ENCODE measurements at regions not wholly inside any gene's neighbourhood (a gene's known extent, or its start where the extent isn't known, plus 50 kb on each side); places are given as distances from the start of the nearest gene placed in this dataset.

DNA sequence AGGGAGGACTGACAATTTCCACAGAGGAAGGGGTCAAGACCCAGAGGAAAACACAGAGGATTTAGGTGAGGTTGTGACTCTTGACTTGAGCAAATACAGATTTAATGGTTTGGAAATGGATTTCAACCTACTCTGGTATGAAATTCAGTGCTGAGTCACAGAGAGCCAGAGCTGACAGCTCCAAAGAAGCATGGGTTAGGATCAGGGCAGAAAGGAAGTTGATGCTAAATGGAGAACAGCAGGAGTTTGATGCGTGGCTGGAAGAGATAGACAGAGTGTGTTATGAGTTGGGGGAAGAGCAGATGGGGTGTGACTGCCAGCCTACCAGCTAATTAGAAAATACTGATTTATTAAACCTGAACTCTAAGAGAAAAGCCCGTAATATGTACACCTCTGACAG, 272.6 kb downstream of the FOXG1 start:
- peak; percentile 30 for DNase-seq (ENCODE audit: low read depth)
- no peak overlapping the region for H3K9ac ChIP-seq (ENCODE audit: low read length)
- peaks cover 12% of the 10 kb centered on the region for H3K4me1 ChIP-seq (ENCODE audit: control insufficient read depth, insufficient read depth, low read length)
- no peaks in the 10 kb centered on the region for H3K36me3 ChIP-seq (ENCODE audit: control insufficient read depth, insufficient read depth, low read length, severe bottlenecking)
- H3K4me3 ChIP-seq (ENCODE audit: low read length) = no peak overlapping the region
- no peaks in the 10 kb centered on the region for H3K9me3 ChIP-seq (ENCODE audit: control insufficient read depth, low read length)
- no peaks in the 10 kb centered on the region for H3K27me3 ChIP-seq (replicated peaks; ENCODE audit: control insufficient read depth, insufficient read depth, low read length)

DNA sequence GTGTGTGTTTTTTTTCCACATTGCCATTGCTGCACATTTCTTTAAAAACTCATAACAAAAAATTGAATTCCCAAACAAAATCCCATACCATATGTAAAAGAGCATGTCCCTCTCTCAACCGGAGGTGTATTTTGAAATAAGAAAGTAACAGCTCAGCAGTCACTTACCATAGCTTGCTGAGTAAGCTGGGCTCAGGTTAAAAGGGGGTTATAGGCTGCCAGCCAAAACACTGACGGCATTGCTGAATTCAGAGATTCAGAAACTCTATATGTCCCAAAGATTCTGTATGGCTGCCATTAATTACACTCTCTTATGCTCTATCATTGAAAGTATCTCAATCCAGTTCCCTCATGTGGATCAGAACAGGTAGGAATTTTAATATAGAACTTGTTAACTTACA, 276.0 kb downstream of the FOXG1 start:
- Histone ChIP-seq H3K36me3 (ENCODE audit: control insufficient read depth, insufficient read depth, low read length, severe bottlenecking) (no peaks in the 10 kb centered on the region), H3K4me3 (ENCODE audit: low read length) (no peak overlapping the region), H3K27me3 (replicated peaks; ENCODE audit: control insufficient read depth, insufficient read depth, low read length) (no peaks in the 10 kb centered on the region), H3K9me3 (ENCODE audit: control insufficient read depth, low read length) (no peaks in the 10 kb centered on the region), H3K9ac (ENCODE audit: low read length) (no peak overlapping the region), H3K4me1 (ENCODE audit: control insufficient read depth, insufficient read depth, low read length) (no peaks in the 10 kb centered on the region)
- DNase-seq (ENCODE audit: low read depth) = no peak

DNA sequence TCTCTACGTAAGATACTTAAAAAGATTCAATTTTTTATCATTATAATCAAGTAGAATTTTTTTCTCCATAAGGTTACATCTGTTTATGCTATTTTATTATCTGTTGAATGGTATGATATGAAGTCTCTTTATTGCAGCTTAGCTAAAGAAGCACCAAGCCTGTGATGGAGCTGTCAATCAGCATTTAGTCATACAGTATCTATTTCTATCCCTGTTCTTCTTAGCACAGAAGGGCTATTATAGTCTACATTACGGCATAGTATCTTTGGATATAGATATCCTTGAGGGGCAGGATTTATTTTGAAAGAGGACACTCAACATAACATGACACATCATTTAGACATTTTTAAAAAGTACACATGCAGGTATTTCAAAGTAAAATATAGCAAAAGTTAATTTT, 277.1 kb downstream of the FOXG1 start:
- Histone ChIP-seq H3K36me3 (ENCODE audit: control insufficient read depth, insufficient read depth, low read length, severe bottlenecking) (no peaks in the 10 kb centered on the region), H3K9me3 (ENCODE audit: control insufficient read depth, low read length) (no peaks in the 10 kb centered on the region), H3K4me3 (ENCODE audit: low read length) (no peak overlapping the region), H3K27me3 (replicated peaks; ENCODE audit: control insufficient read depth, insufficient read depth, low read length) (no peaks in the 10 kb centered on the region), H3K4me1 (ENCODE audit: control insufficient read depth, insufficient read depth, low read length) (no peaks in the 10 kb centered on the region), H3K9ac (ENCODE audit: low read length) (no peak overlapping the region)
- no peak for DNase-seq (ENCODE audit: low read depth)

DNA sequence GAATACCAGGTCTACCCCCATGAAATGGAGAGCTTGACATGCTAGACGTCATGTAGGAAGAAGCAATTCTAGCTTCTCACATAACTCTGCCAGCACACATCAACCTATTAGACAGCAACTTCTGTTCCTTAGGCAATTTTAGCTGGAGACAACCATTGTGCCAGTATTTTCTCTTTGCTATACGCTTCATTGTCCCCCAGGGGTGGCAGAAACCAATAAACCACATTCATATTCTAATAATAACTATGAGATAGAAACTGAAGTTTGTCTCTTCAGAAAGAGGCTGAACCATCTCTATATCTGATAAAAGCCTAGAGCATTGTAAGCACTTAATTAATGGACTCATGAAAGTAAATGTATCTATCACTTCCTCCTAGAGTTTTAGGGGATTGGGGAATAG, 278.6 kb downstream of the FOXG1 start:
- H3K27me3 ChIP-seq (replicated peaks; ENCODE audit: control insufficient read depth, insufficient read depth, low read length) = no peaks in the 10 kb centered on the region
- H3K9ac ChIP-seq (ENCODE audit: low read length) = no peak overlapping the region
- peaks cover 4% of the 10 kb centered on the region for H3K9me3 ChIP-seq (ENCODE audit: control insufficient read depth, low read length)
- H3K4me3 ChIP-seq (ENCODE audit: low read length) = no peak overlapping the region
- no peaks in the 10 kb centered on the region for H3K4me1 ChIP-seq (ENCODE audit: control insufficient read depth, insufficient read depth, low read length)
- no peak for DNase-seq (ENCODE audit: low read depth)
- H3K36me3 ChIP-seq (ENCODE audit: control insufficient read depth, insufficient read depth, low read length, severe bottlenecking) = no peaks in the 10 kb centered on the region

DNA sequence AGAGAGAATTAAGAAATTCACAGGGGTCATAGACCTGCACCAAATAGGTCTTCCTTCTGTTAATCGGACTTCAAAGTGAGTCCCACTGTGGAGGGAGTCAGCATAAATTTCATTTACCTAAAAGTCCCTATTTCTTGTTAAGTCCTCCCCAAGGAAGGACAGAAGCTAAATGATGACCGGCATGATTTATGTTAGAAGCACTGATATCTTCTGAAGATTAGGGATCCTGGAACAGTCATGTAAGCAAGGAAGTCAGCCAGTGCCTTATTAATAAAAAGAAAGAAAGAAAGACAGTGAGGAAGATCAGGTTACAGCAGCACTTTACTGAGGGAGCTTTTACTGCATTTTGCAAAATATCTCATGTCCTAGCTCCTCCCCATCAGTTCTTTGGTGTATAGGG, 287.5 kb downstream of the FOXG1 start:
- Histone ChIP-seq H3K27me3 (replicated peaks; ENCODE audit: control insufficient read depth, insufficient read depth, low read length) (no peaks in the 10 kb centered on the region), H3K4me3 (ENCODE audit: low read length) (no peak overlapping the region), H3K36me3 (ENCODE audit: control insufficient read depth, insufficient read depth, low read length, severe bottlenecking) (no peaks in the 10 kb centered on the region), H3K4me1 (ENCODE audit: control insufficient read depth, insufficient read depth, low read length) (no peaks in the 10 kb centered on the region), H3K9me3 (ENCODE audit: control insufficient read depth, low read length) (peaks cover 13% of the 10 kb centered on the region), H3K9ac (ENCODE audit: low read length) (no peak overlapping the region)
- peak; percentile 21 for DNase-seq (ENCODE audit: low read depth)

- DNase-seq (ENCODE audit: low read depth) = no peak
- no peaks in the 10 kb centered on the region for H3K9me3 ChIP-seq (ENCODE audit: control insufficient read depth, low read length)
- no peak overlapping the region for H3K9ac ChIP-seq (ENCODE audit: low read length)
- no peaks in the 10 kb centered on the region for H3K4me1 ChIP-seq (ENCODE audit: control insufficient read depth, insufficient read depth, low read length)
- H3K4me3 ChIP-seq (ENCODE audit: low read length) = no peak overlapping the region
- no peaks in the 10 kb centered on the region for H3K36me3 ChIP-seq (ENCODE audit: control insufficient read depth, insufficient read depth, low read length, severe bottlenecking)
- no peaks in the 10 kb centered on the region for H3K27me3 ChIP-seq (replicated peaks; ENCODE audit: control insufficient read depth, insufficient read depth, low read length)
Measured at GRCh38 chr14:29056041-29056566, 289.5 kb downstream of the FOXG1 start.

- DNase-seq (ENCODE audit: low read depth) = no peak
Measured at GRCh38 chr14:29061702-29062101, 295.1 kb downstream of the FOXG1 start.

DNA sequence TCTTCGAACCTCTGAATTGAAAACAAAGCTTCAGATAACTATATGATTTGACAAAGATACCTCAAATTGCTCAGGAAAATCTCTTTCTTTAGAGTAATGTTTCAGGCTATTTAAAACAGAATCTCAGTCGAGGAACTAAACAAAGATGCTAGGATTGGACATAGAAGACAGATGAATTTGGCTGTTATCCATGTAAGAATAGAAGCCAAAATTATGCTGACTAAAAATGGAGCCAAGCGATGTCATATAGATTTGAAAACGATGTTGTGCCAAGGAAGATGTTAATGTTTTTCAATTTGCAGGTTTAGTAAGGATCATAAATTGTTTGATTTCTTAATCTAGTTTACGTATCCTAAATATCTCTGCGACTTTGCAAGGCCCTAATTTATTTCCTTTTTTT, 295.9 kb downstream of the FOXG1 start:
- DNase-seq (ENCODE audit: low read depth) = no peak

More at GRCh38 chr14:29061702-29062101, 295.1 kb downstream of the FOXG1 start:
- Histone ChIP-seq H3K27me3 (replicated peaks; ENCODE audit: control insufficient read depth, insufficient read depth, low read length) (no peaks in the 10 kb centered on the region), H3K9ac (ENCODE audit: low read length) (no peak overlapping the region), H3K9me3 (ENCODE audit: control insufficient read depth, low read length) (no peaks in the 10 kb centered on the region), H3K4me1 (ENCODE audit: control insufficient read depth, insufficient read depth, low read length) (no peaks in the 10 kb centered on the region), H3K36me3 (ENCODE audit: control insufficient read depth, insufficient read depth, low read length, severe bottlenecking) (no peaks in the 10 kb centered on the region), H3K4me3 (ENCODE audit: low read length) (no peak overlapping the region)

DNA sequence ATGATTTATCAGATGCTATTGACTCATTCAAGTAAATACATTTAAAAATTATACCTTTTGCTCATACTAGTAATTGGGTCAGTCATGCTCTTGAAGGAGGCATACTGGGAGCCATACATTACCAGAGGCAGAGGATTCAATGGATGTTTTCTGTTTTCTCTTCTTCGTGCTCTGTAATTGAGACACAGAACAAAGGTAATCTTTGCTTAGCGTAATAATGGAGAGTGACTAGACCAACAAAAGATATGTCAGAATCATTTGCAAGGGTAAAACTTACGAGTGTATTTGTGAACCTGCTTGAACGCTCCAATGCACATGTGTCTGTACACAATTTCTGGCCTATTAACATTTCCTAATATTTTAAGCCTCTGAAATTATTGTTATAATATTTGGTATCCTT, 296.4 kb downstream of the FOXG1 start:
- Histone ChIP-seq H3K27me3 (replicated peaks; ENCODE audit: control insufficient read depth, insufficient read depth, low read length) (no peaks in the 10 kb centered on the region), H3K4me1 (ENCODE audit: control insufficient read depth, insufficient read depth, low read length) (no peaks in the 10 kb centered on the region), H3K36me3 (ENCODE audit: control insufficient read depth, insufficient read depth, low read length, severe bottlenecking) (no peaks in the 10 kb centered on the region), H3K4me3 (ENCODE audit: low read length) (no peak overlapping the region), H3K9me3 (ENCODE audit: control insufficient read depth, low read length) (no peaks in the 10 kb centered on the region), H3K9ac (ENCODE audit: low read length) (no peak overlapping the region)
- no peak for DNase-seq (ENCODE audit: low read depth)

More for the DNA sequence above, 295.9 kb downstream of the FOXG1 start:
- no peak overlapping the region for H3K4me3 ChIP-seq (ENCODE audit: low read length)
- H3K36me3 ChIP-seq (ENCODE audit: control insufficient read depth, insufficient read depth, low read length, severe bottlenecking) = no peaks in the 10 kb centered on the region
- H3K9me3 ChIP-seq (ENCODE audit: control insufficient read depth, low read length) = no peaks in the 10 kb centered on the region
- no peak overlapping the region for H3K9ac ChIP-seq (ENCODE audit: low read length)
- H3K27me3 ChIP-seq (replicated peaks; ENCODE audit: control insufficient read depth, insufficient read depth, low read length) = no peaks in the 10 kb centered on the region
- H3K4me1 ChIP-seq (ENCODE audit: control insufficient read depth, insufficient read depth, low read length) = no peaks in the 10 kb centered on the region

DNA sequence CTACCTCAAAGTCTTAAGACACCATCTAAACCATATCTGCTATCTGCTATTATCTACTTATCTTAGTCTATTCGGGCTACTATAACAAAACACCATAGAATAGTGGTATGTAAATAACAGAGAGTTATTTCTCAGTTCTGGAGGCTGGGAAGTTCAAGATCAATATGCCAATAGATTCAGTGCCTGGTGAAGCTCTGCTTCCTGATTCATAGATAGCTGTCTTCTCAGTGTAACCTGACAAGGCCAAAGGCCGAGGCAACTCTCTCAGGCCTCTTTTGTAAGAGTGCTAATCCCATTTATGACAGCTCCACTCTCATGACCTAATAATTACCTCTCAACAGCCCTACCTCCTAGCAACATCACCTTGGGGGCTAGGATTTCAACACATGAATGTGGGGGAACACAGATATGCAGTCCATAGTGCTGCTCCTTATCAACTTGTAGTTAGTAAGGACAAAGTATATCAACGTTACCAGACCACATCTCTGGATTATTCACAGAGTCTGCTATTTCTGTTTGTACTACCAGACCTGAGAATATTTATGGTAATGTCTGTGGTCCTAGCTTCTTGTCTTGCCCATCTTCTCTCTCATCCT, 297.8 kb downstream of the FOXG1 start:
- H3K9me3 ChIP-seq (ENCODE audit: control insufficient read depth, low read length) = no peaks in the 10 kb centered on the region
- H3K4me3 ChIP-seq (ENCODE audit: low read length) = no peak overlapping the region
- H3K4me1 ChIP-seq (ENCODE audit: control insufficient read depth, insufficient read depth, low read length) = no peaks in the 10 kb centered on the region
- no peak for DNase-seq (ENCODE audit: low read depth)
- no peaks in the 10 kb centered on the region for H3K27me3 ChIP-seq (replicated peaks; ENCODE audit: control insufficient read depth, insufficient read depth, low read length)
- no peak overlapping the region for H3K9ac ChIP-seq (ENCODE audit: low read length)
- no peaks in the 10 kb centered on the region for H3K36me3 ChIP-seq (ENCODE audit: control insufficient read depth, insufficient read depth, low read length, severe bottlenecking)

- no peak for DNase-seq (ENCODE audit: low read depth)
- Histone ChIP-seq H3K4me3 (ENCODE audit: low read length) (no peak overlapping the region), H3K36me3 (ENCODE audit: control insufficient read depth, insufficient read depth, low read length, severe bottlenecking) (no peaks in the 10 kb centered on the region), H3K27me3 (replicated peaks; ENCODE audit: control insufficient read depth, insufficient read depth, low read length) (no peaks in the 10 kb centered on the region), H3K4me1 (ENCODE audit: control insufficient read depth, insufficient read depth, low read length) (no peaks in the 10 kb centered on the region), H3K9ac (ENCODE audit: low read length) (no peak overlapping the region), H3K9me3 (ENCODE audit: control insufficient read depth, low read length) (no peaks in the 10 kb centered on the region)
Measured at GRCh38 chr14:29069228-29069627, 302.6 kb downstream of the FOXG1 start.

DNA sequence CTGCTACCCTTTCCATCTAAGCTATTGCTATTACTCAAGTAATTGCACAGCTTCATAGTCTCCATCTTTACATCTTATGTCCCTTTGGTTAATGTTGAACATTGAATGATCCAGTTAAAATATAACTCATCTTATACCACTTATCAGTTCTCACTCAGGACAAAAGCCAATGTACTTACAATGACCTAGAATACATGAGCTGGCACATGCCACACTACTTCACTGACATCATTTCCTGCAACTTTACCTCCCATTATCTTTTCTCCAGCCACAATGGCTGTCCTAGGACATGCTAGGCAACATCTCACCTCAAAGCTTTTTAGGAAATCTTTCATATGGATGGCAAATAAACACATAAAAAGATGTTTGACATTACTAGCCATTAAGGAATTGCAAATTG, 309.2 kb downstream of the FOXG1 start:
- no peaks in the 10 kb centered on the region for H3K9me3 ChIP-seq (ENCODE audit: control insufficient read depth, low read length)
- H3K4me3 ChIP-seq (ENCODE audit: low read length) = no peak overlapping the region
- H3K27me3 ChIP-seq (replicated peaks; ENCODE audit: control insufficient read depth, insufficient read depth, low read length) = no peaks in the 10 kb centered on the region
- no peaks in the 10 kb centered on the region for H3K4me1 ChIP-seq (ENCODE audit: control insufficient read depth, insufficient read depth, low read length)
- no peaks in the 10 kb centered on the region for H3K36me3 ChIP-seq (ENCODE audit: control insufficient read depth, insufficient read depth, low read length, severe bottlenecking)
- H3K9ac ChIP-seq (ENCODE audit: low read length) = no peak overlapping the region
- DNase-seq (ENCODE audit: low read depth) = no peak

All from adipocyte (in vitro differentiated cells).